SH-SY5Y (cell line): ENCODE measurements at regions not wholly inside any gene's neighbourhood (a gene's known extent, or its start where the extent isn't known, plus 50 kb on each side); places are given as distances from the start of the nearest gene placed in this dataset.

Experiments
- GATA2 ChIP-seq: IDR thresholded peaks from 2 replicates; pipeline ENCODE4 v1.6.1; 2011; ENCODE audit warnings: mild to moderate bottlenecking, low read depth, low read length
- GATA3 ChIP-seq: IDR thresholded peaks from 2 replicates; pipeline ENCODE4 v1.6.1; 2011; ENCODE audit warnings: low read depth, mild to moderate bottlenecking, low read length, moderate library complexity

- no peak for TF ChIP-seq GATA2
- TF ChIP-seq GATA3 = no peak
Measured at GRCh38 chrX:9316096-9316495, 148.8 kb upstream of the TBL1X start.
